NT2/D1 (cell line): ENCODE measurements at regions not wholly inside any gene's neighbourhood (a gene's known extent, or its start where the extent isn't known, plus 50 kb on each side); places are given as distances from the start of the nearest gene placed in this dataset.

Experiments
- SUZ12 ChIP-seq: IDR thresholded peaks from 2 replicates; pipeline ENCODE4 v1.6.1; 2011; ENCODE audit not compliant: insufficient read length, insufficient read depth; ENCODE audit errors: extremely low read depth
- YY1 ChIP-seq: IDR thresholded peaks from 2 replicates; pipeline ENCODE4 v1.6.1; 2011; ENCODE audit not compliant: insufficient read length, insufficient read depth

GRCh38 chrX:51006064-51006463 is 95.5 kb downstream of the BMP15 start:
- no peak for TF ChIP-seq SUZ12
- TF ChIP-seq YY1: no peak
